Fibroblast of skin of back (primary cell): ENCODE measurements at regions not wholly inside any gene's neighbourhood (a gene's known extent, or its start where the extent isn't known, plus 50 kb on each side); places are given as distances from the start of the nearest gene placed in this dataset.

Experiments
- DNase-seq: peaks from one replicate; pipeline ENCODE4 v3.0.0-alpha.2; 2013

- DNase-seq = no peak
Measured at GRCh38 chr5:68352166-68352565, 136.6 kb downstream of the PIK3R1 start.

GRCh38 chr5:68353605-68354004 lies 138.0 kb downstream of the PIK3R1 start:
- DNase-seq = no peak

GRCh38 chr5:68354315-68354714 lies 138.8 kb downstream of the PIK3R1 start:
- no peak for DNase-seq

- DNase-seq = no peak
Measured at GRCh38 chr5:68356216-68356615, 140.7 kb downstream of the PIK3R1 start.

GRCh38 chr5:68356623-68357022 lies 141.1 kb downstream of the PIK3R1 start:
- no peak for DNase-seq

GRCh38 chr5:68359699-68360098 lies 144.1 kb downstream of the PIK3R1 start:
- DNase-seq = no peak

GRCh38 chr5:68362331-68362730 lies 146.8 kb downstream of the PIK3R1 start:
- no peak for DNase-seq

GRCh38 chr5:68365889-68366288 lies 150.3 kb downstream of the PIK3R1 start:
- DNase-seq = no peak

GRCh38 chr5:68367287-68367686 lies 151.7 kb downstream of the PIK3R1 start:
- DNase-seq = no peak

GRCh38 chr5:68367717-68368116 lies 152.2 kb downstream of the PIK3R1 start:
- no peak for DNase-seq

- peak; percentile 40 for DNase-seq
Measured at GRCh38 chr5:68368311-68369022, 152.9 kb downstream of the PIK3R1 start.

GRCh38 chr5:68369023-68369359 lies 153.4 kb downstream of the PIK3R1 start:
- no peak for DNase-seq

- no peak for DNase-seq
Measured at GRCh38 chr5:68369457-68370125, 154.0 kb downstream of the PIK3R1 start.

- no peak for DNase-seq
Measured at GRCh38 chr5:68370196-68370595, 154.6 kb downstream of the PIK3R1 start.

GRCh38 chr5:68371607-68372006 lies 156.1 kb downstream of the PIK3R1 start:
- no peak for DNase-seq

GRCh38 chr5:68372161-68372560 lies 156.6 kb downstream of the PIK3R1 start:
- DNase-seq = no peak

GRCh38 chr5:68373050-68373449 lies 157.5 kb downstream of the PIK3R1 start:
- no peak for DNase-seq

GRCh38 chr5:68374796-68375518 lies 159.4 kb downstream of the PIK3R1 start:
- DNase-seq = no peak

- no peak for DNase-seq
Measured at GRCh38 chr5:68375540-68375939, 160.0 kb downstream of the PIK3R1 start.

GRCh38 chr5:68376935-68377334 lies 161.4 kb downstream of the PIK3R1 start:
- no peak for DNase-seq

- no peak for DNase-seq
Measured at GRCh38 chr5:68377733-68378132, 162.2 kb downstream of the PIK3R1 start.

GRCh38 chr5:68378204-68378820 lies 162.8 kb downstream of the PIK3R1 start:
- no peak for DNase-seq

GRCh38 chr5:68379275-68380036 lies 163.9 kb downstream of the PIK3R1 start:
- no peak for DNase-seq
